Uterus (tissue), 3 donors: ENCODE measurements at regions not wholly inside any gene's neighbourhood (a gene's known extent, or its start where the extent isn't known, plus 50 kb on each side); places are given as distances from the start of the nearest gene placed in this dataset.
A peak's percentile ranks its signal among the peaks of the same experiment; 100 is the strongest.
"Not testable (repeated sequence)": the region's sequence is repeated elsewhere in the genome, so short reads cannot be mapped to it uniquely, and the experiment has no call there.

Experiments used
- DNase-seq, 2 donors: peaks; one replicate each; pipeline ENCODE4 v3.0.0-alpha.2; 2019 to 2020
- H3K27ac ChIP-seq, 2 donors: fragments of 200-600 bp; sonication (generic); 1 replicate in 1 of 2; 2 replicates in 1 of 2; pipeline ENCODE4 v1.5.1; 2016 to 2018
- H3K27me3 ChIP-seq, 2 donors: fragments of 200-600 bp; sonication (generic); one replicate each; pipeline ENCODE4 v1.5.1; 2018 to 2019; ENCODE audit warnings: control low read depth in 1 of 2
- H3K36me3 ChIP-seq, 2 donors: fragments of 200-600 bp; sonication (generic); one replicate each; pipeline ENCODE4 v1.5.1; 2019; ENCODE audit warnings: control low read depth in 1 of 2
- H3K4me1 ChIP-seq, 2 donors: fragments of 200-600 bp; sonication (generic); one replicate each; pipeline ENCODE4 v1.5.1; 2018 to 2019; ENCODE audit warnings: control low read depth in 1 of 2
- H3K4me3 ChIP-seq, 2 donors: fragments of 200-600 bp; sonication (generic); 1 replicate in 1 of 2; 2 replicates in 1 of 2; pipeline ENCODE4 v1.5.1; 2018 to 2019; ENCODE audit warnings: mild to moderate bottlenecking in 1 of 2
- H3K9me3 ChIP-seq, 2 donors: fragments of 200-600 bp; sonication (generic); one replicate each; pipeline ENCODE4 v1.5.1; 2019; ENCODE audit warnings: control low read depth in 1 of 2
- POLR2A ChIP-seq, 2 donors: fragments of 450-650 bp; IDR thresholded peaks; one replicate each; pipeline ENCODE4 v1.6.1; 2016; ENCODE audit warnings: antibody characterized with exemption in 2 of 2, mild to moderate bottlenecking in 1 of 2, moderate library complexity in 1 of 2
- intact Hi-C: fragments of 100-400 bp; cut with DNase I; formaldehyde crosslinking; loops from one replicate; pipeline ENCODE4 v1.15.1; 2023; ENCODE audit warnings: low total_unique reads
- TF ChIP-seq, protein P1 (sequence below), 4 experiments: fragments of 200-600 bp in 2 of 4; fragments of 450-650 bp in 2 of 4; sonication (generic) in 2 of 4; IDR thresholded peaks; one replicate each; pipeline ENCODE4 v1.5.1; 2016 to 2019; ENCODE audit warnings: antibody characterized with exemption in 4 of 4, mild to moderate bottlenecking in 2 of 4, moderate library complexity in 1 of 4
- donor health status: DM: yes; HTN: yes; CAD: no.

DNA sequence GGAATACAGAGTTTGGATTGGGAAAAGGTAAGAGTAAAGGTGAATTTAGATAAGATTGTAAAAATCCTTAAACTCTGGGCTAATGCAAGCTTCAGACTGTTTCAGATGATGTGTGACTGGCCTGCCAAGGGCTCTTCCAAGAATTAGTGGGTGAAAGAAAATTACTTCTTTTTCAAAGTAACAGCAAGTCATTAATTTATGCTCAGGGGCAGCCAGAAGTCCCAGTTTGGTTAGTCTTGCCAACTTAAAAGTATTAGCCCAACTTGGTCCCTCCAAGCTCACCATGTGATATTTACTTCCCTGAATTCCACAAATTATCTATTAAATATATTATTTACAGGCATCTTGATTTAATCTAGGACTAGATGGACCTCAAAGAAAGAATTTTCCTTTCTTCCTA lies 947.8 kb downstream of the NR2F1-AS1 start:
- no peak for DNase-seq

DNA sequence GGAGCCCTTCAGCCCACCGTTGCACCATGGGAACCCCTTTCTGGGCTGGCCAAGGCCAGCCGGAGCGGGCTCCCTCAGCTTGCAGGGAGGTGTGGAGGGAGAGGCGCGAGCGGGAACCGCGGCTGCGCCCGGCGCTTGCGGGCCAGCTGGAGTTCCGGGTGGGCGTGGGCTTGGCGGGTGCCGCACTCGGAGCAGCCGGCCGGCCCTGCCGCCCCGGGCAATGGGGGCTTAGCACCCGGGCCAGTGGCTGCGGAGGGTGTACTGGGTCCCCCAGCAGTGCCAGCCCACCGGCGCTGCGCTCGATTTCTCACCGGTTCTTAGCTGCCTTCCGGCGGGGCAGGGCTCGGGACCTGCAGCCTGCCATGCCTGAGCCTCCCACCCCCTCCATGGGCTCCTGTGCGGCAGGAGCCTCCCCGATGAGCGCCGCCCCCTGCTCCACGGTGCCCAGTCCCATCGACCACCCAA lies 949.8 kb downstream of the NR2F1-AS1 start:
- H3K4me1 ChIP-seq, H3K9me3 ChIP-seq, H3K4me3 ChIP-seq, H3K36me3 ChIP-seq, intact Hi-C loops, H3K27ac ChIP-seq, H3K27me3 ChIP-seq: not testable (repeated sequence)
- peak in 1 of 2 donors; percentile 9 for DNase-seq

More for the DNA sequence above, 947.8 kb downstream of the NR2F1-AS1 start:
- no peaks in the 10 kb centered on the region for H3K4me1 ChIP-seq
- H3K27me3 ChIP-seq: no peaks in the 10 kb centered on the region
- H3K36me3 ChIP-seq: no peaks in the 10 kb centered on the region
- no peak for TF ChIP-seq POLR2A (IDR thresholded peaks at IDR 0.05)
- intact Hi-C loops: no loop called here
- H3K9me3 ChIP-seq: no peaks in the 10 kb centered on the region
- no peak overlapping the region for H3K4me3 ChIP-seq
- H3K27ac ChIP-seq: no peak overlapping the region

DNA sequence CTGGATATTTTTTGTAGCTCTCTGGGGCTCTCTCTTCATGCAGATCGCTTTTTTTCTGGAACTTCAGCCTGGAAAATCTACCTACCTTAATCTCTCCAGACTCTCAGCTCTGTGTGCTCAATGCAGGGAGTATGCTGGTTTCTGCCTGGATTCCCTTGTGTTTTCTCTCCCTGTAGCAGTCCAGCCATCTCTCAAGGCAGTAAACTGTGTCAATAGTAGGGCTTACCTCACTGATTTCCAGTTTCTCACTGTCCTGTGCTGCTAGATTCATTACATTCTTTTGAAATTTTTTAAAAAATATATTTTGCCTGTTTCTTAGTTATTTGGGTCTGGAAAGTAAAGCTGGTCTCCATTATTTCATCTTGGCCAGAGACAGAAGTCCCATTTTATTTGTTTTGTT lies 951.4 kb downstream of the NR2F1-AS1 start:
- H3K27ac ChIP-seq: no peak overlapping the region
- H3K36me3 ChIP-seq: no peaks in the 10 kb centered on the region
- no peaks in the 10 kb centered on the region for H3K27me3 ChIP-seq
- no peaks in the 10 kb centered on the region for H3K4me1 ChIP-seq
- no peak overlapping the region for H3K4me3 ChIP-seq
- H3K9me3 ChIP-seq: no peaks in the 10 kb centered on the region
- DNase-seq: no peak
- intact Hi-C loops: no loop called here
- no peak for TF ChIP-seq POLR2A (IDR thresholded peaks at IDR 0.05)
- TF ChIP-seq, protein P1, sequence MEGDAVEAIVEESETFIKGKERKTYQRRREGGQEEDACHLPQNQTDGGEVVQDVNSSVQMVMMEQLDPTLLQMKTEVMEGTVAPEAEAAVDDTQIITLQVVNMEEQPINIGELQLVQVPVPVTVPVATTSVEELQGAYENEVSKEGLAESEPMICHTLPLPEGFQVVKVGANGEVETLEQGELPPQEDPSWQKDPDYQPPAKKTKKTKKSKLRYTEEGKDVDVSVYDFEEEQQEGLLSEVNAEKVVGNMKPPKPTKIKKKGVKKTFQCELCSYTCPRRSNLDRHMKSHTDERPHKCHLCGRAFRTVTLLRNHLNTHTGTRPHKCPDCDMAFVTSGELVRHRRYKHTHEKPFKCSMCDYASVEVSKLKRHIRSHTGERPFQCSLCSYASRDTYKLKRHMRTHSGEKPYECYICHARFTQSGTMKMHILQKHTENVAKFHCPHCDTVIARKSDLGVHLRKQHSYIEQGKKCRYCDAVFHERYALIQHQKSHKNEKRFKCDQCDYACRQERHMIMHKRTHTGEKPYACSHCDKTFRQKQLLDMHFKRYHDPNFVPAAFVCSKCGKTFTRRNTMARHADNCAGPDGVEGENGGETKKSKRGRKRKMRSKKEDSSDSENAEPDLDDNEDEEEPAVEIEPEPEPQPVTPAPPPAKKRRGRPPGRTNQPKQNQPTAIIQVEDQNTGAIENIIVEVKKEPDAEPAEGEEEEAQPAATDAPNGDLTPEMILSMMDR (IDR thresholded peaks at IDR 0.05): no peak

DNA sequence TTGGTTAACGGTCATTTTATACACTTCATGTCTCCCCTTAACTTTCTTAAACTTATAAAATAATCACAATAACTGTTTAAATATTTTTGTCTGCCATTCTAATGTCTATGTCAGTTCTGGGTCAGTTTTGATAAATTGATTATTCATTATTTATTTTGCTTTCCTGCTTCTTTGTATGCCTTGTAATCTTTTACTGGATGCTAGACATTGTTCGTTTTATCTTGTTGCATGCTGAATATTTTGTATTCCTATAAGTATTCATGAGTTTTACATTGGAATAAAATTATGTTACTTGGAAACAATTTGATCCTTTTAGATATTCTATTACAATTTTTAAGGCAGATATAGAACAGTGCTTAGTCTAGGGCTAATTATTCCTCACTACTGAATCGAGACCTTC lies 952.0 kb downstream of the NR2F1-AS1 start:
- intact Hi-C loops: no loop called here
- no peak for DNase-seq
- Histone ChIP-seq H3K4me1 (no peaks in the 10 kb centered on the region), H3K9me3 (no peaks in the 10 kb centered on the region), H3K4me3 (no peak overlapping the region), H3K36me3 (no peaks in the 10 kb centered on the region), H3K27ac (no peak overlapping the region), H3K27me3 (no peaks in the 10 kb centered on the region)
- no peak for TF ChIP-seq POLR2A (IDR thresholded peaks at IDR 0.05)
- TF ChIP-seq, protein P1 (IDR thresholded peaks at IDR 0.05): no peak

DNA sequence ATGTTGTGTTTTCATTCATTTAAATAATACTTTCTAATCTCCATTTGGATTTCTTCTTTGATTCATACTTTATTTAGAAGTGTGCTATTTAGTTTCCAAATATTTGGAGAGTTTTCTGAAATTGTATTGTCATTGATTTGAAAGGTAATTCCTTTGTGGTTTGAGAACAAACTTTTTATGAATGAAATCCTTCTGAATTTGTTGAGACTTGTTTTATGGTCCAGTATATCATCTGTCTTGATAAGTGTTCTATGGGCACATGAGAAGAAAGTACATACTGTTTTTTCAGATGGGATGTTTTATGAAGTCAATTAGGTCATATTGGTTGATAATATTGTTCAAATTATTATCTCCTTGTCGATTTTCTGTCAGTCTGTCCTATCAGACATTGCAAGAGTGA lies 953.8 kb downstream of the NR2F1-AS1 start:
- Histone ChIP-seq H3K27ac (no peak overlapping the region), H3K9me3 (no peaks in the 10 kb centered on the region), H3K36me3 (no peaks in the 10 kb centered on the region), H3K27me3 (no peaks in the 10 kb centered on the region), H3K4me1 (no peaks in the 10 kb centered on the region), H3K4me3 (no peak overlapping the region)
- intact Hi-C loops: no loop called here
- no peak for DNase-seq
- TF ChIP-seq POLR2A (IDR thresholded peaks at IDR 0.05): no peak
- TF ChIP-seq, protein P1 (IDR thresholded peaks at IDR 0.05): no peak

DNA sequence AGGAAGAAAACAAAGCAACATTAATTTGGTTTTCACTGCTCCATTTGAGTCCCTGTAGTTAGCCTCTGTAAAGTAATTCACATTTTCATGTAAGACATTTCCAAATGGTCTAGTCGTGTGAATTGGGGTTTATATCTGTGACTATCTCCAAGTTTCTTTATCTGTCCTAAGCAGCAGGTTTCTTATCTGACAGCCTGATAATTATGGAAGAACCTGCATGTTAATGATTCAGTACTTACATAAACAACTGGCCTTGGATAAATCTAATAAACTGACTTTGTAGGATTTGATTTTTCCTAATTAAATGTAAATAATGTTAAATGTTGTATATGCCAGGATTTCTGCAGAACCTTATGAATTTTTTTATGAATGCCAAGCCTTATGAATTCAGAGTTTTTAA lies 964.9 kb downstream of the NR2F1-AS1 start:
- Histone ChIP-seq H3K4me1 (no peaks in the 10 kb centered on the region), H3K27ac (no peak overlapping the region), H3K9me3 (no peaks in the 10 kb centered on the region), H3K27me3 (no peaks in the 10 kb centered on the region), H3K4me3 (no peak overlapping the region), H3K36me3 (no peaks in the 10 kb centered on the region)
- TF ChIP-seq POLR2A (IDR thresholded peaks at IDR 0.05): no peak
- TF ChIP-seq, protein P1 (IDR thresholded peaks at IDR 0.05): no peak
- DNase-seq: no peak
- intact Hi-C loops: no loop called here
